Fibroblast of villous mesenchyme (primary cell): ENCODE measurements at regions not wholly inside any gene's neighbourhood (a gene's known extent, or its start where the extent isn't known, plus 50 kb on each side); places are given as distances from the start of the nearest gene placed in this dataset.
A peak's percentile ranks its signal among the peaks of the same experiment; 100 is the strongest.

Experiments used
- DNase-seq: peaks from one replicate; pipeline ENCODE4 v3.0.0-alpha.2; 2010; ENCODE audit warnings: low read depth
- H3K4me3 ChIP-seq: 2 replicates; pipeline ENCODE4 v1.5.1; 2011; ENCODE audit warnings: low read depth, mild to moderate bottlenecking, low read length
- TF ChIP-seq, protein P1 (sequence below): IDR thresholded peaks from 2 replicates; pipeline ENCODE4 v1.5.1; 2012; ENCODE audit warnings: low read depth, mild to moderate bottlenecking, low read length; ENCODE audit not compliant: insufficient read depth

DNA sequence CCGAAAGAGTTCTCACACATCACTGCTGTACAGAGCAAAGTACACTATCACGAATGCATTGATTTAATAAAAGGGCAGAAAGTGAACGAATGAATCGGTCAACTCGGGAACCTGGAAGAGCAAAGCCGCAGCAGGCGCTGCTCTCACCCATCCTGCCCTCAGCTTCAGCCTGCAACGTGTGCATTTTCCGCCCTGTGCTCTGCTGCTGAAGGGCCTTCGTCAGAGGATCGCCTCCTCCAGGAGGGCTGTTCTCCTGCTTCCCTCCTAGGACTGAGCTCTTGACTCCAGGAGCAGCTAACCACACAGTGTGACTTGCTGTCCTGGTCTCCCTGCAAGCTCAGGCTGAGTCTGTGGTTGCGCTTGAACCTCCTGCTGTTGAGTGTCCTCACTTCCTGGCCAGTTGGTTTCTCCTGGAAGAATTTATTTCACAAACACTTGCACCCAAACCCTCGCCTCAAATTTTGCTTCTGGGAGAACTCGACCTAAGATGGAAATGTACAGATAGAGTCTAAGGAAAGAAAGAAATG lies 473.0 kb upstream of the KLF6 start:
- no peak overlapping the region for H3K4me3 ChIP-seq
- TF ChIP-seq, protein P1, sequence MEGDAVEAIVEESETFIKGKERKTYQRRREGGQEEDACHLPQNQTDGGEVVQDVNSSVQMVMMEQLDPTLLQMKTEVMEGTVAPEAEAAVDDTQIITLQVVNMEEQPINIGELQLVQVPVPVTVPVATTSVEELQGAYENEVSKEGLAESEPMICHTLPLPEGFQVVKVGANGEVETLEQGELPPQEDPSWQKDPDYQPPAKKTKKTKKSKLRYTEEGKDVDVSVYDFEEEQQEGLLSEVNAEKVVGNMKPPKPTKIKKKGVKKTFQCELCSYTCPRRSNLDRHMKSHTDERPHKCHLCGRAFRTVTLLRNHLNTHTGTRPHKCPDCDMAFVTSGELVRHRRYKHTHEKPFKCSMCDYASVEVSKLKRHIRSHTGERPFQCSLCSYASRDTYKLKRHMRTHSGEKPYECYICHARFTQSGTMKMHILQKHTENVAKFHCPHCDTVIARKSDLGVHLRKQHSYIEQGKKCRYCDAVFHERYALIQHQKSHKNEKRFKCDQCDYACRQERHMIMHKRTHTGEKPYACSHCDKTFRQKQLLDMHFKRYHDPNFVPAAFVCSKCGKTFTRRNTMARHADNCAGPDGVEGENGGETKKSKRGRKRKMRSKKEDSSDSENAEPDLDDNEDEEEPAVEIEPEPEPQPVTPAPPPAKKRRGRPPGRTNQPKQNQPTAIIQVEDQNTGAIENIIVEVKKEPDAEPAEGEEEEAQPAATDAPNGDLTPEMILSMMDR = no peak
- no peak for DNase-seq

DNA sequence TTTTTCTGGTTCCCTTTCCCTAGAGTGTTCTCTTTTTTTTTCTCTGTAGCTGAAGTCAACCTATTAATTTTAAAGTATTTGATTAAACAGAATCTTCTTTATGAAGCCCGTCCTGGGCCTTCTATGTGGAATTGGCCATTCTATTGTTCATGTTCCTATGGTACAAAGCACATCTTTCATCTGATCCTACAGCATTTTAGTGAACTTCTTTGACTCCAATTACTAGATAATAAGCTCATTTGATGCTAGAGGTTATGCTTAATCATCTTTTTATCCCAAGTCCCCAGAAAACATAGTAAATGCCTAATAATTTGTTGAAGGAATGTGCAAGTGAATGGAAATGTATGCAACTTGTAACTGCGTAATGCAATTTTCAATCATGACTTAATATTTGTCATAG lies 472.0 kb upstream of the KLF6 start:
- TF ChIP-seq, protein P1 = no peak
- DNase-seq = no peak

DNA sequence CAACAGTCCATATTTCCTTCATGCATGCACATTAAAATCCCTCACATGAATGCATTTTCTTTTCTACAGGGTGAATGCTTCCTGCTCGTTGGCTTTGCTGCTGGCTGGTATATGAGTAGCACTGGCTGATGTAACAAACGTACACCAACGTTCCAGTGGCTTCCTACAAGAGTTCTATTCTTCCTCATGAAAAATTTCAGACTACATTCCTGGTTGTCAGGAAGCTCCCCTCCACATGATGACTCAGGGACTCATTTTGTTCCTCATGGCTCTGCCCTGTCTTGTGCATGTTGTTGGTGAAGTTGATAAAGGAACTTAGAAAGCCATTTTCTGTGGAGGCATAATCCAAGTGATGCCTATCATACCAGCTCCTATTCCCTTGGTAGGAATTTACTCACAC lies 470.7 kb upstream of the KLF6 start:
- DNase-seq = no peak
- H3K4me3 ChIP-seq = no peak overlapping the region
- TF ChIP-seq, protein P1 = no peak

More for the DNA sequence above, 472.0 kb upstream of the KLF6 start:
- H3K4me3 ChIP-seq = no peak overlapping the region

DNA sequence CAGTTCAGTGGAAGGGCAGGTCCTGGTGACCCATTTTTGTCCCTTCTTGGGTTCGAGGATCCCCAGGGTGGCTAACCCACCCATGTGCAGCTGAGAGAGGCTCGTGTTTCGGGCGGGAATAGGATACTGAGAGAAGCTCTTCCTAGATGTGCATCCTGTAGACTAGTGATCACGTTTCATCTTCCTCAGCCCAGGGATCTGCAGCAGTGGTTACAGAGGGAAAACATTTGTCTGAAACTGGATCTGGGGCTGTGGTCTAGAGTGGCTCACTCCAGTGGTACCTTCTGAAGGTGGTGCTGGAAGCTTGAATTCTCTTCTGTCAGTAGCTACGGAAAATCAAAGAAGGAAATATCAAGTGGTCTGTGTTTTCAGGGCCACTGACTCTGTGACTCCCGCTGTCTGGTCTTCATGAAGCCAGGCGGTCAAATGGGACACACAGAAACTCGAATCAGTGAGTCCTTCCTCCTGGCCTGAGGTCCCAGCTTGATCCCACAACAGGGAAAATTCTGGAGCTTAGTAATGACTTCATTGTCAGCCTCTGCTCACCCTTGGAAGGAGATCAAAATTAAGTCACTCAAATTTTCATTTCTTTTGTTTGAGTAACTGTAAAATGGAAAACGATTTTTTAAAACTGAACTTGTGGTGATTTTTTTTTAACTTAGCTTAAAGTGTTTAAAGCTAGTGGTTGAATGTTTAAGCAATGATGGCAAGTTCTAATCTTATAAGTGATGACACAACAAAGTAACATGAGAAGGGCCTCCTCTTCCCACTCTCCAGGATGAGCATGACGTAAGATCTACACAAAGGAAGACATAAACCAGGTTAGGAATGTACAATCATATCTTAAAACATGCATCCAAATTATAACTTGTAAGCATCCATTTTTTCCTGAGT lies 469.3 kb upstream of the KLF6 start:
- H3K4me3 ChIP-seq = no peak overlapping the region
- TF ChIP-seq, protein P1 = no peak
- peak; percentile 91 for DNase-seq

DNA sequence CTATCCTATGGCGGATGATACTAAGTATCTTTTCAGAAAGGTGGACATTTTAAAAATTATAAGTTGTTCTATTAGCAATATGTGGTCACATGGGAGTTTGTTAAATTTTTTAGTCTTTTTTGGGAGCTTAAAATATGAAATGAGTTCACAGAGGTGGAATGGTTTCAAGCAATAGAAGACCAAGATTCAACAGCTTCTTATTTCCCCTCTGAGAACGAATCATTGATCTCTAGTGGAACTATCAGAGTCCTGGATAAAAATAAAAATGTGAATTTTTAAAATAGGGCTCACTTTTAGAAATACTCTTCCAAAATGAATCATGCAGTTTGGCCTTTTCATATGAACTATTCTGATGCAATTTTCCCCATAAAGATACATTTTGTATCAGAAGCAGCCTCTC lies 467.7 kb upstream of the KLF6 start:
- no peak for DNase-seq
- TF ChIP-seq, protein P1 = no peak
- no peak overlapping the region for H3K4me3 ChIP-seq

DNA sequence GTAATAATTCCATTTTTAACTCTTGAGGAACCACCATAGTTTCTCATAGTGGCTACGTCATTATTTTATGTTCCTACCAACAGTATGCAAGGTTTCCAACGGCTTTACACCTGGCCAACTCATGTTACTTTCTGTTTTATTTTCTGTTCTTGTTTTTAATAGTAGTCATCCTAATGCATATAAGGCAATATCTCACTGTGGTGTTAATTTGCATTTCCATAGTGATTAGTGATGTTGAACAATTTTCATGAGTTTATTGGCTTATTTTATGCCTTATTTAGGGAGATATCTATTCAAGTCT lies 465.5 kb upstream of the KLF6 start:
- DNase-seq = no peak
- TF ChIP-seq, protein P1 = no peak
- no peak overlapping the region for H3K4me3 ChIP-seq
